ENCODE measurements at regions not wholly inside any gene's neighbourhood (a gene's known extent, or its start where the extent isn't known, plus 50 kb on each side); places are given as distances from the start of the nearest gene placed in this dataset.
"Not testable (repeated sequence)": the region's sequence is repeated elsewhere in the genome, so short reads cannot be mapped to it uniquely, and the experiment has no call there.

- no peak overlapping the region for H3K4me3 ChIP-seq (replicated peaks; ENCODE audit: insufficient read depth, low read length)
- no peak for DNase-seq (ENCODE audit: low read depth in 1 of 2, low spot score in 1 of 2)
- no peak for TF ChIP-seq SPI1 (IDR thresholded peaks at IDR 0.05; ENCODE audit: borderline replicate concordance, low read depth)
- TF ChIP-seq CTCF (IDR thresholded peaks at IDR 0.05; ENCODE audit: insufficient read depth, low read length): no peak
- no peak for TF ChIP-seq POLR2AphosphoS5 (IDR thresholded peaks at IDR 0.05; ENCODE audit: low read depth)
- no peak for TF ChIP-seq GABPA (IDR thresholded peaks at IDR 0.05; ENCODE audit: low read depth)
- TF ChIP-seq REST (IDR thresholded peaks at IDR 0.05; ENCODE audit: insufficient replicate concordance, low read depth): no peak
- no peak overlapping the region for H3K27ac ChIP-seq (replicated peaks)
- no peaks in the 10 kb centered on the region for H3K27me3 ChIP-seq (ENCODE audit: insufficient read depth, poor library complexity, severe bottlenecking)
Observed at GRCh38 chr5:28397502-28397941, 1359.1 kb upstream of the CDH9 start.

DNA sequence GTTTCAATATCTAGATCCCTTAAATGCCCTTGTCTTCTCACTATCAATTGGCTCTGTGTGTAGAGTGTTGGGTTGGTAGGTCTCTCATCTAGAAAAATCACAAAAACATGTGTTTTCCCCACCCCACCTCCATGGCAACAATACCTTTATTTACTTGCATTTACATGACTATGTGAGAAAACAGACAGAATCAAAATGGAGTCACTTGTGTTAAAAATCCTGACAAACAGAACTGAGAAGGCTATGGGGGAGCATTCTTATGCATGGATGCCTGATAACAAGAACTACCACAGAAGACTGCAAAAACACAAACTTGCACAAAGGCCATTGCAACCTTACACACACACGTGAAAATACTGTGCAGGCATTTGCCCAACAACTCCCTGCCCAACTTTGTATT, 1352.9 kb upstream of the CDH9 start:
- no peak for DNase-seq (ENCODE audit: low read depth in 1 of 2, low spot score in 1 of 2)
- H3K4me3 ChIP-seq (replicated peaks; ENCODE audit: insufficient read depth, low read length): no peak overlapping the region
- no peaks in the 10 kb centered on the region for H3K27me3 ChIP-seq (ENCODE audit: insufficient read depth, poor library complexity, severe bottlenecking)
- no peak for TF ChIP-seq REST (IDR thresholded peaks at IDR 0.05; ENCODE audit: insufficient replicate concordance, low read depth)
- TF ChIP-seq POLR2AphosphoS5 (IDR thresholded peaks at IDR 0.05; ENCODE audit: low read depth): no peak
- no peak for TF ChIP-seq SPI1 (IDR thresholded peaks at IDR 0.05; ENCODE audit: borderline replicate concordance, low read depth)
- no peak for TF ChIP-seq CTCF (IDR thresholded peaks at IDR 0.05; ENCODE audit: insufficient read depth, low read length)
- no peak for TF ChIP-seq GABPA (IDR thresholded peaks at IDR 0.05; ENCODE audit: low read depth)
- H3K27ac ChIP-seq (replicated peaks): no peak overlapping the region

GRCh38 chr5:28390341-28390740, 1352.0 kb upstream of the CDH9 start:
- no peak overlapping the region for H3K4me3 ChIP-seq (replicated peaks; ENCODE audit: insufficient read depth, low read length)
- TF ChIP-seq CTCF (IDR thresholded peaks at IDR 0.05; ENCODE audit: insufficient read depth, low read length) (no peak), REST (IDR thresholded peaks at IDR 0.05; ENCODE audit: insufficient replicate concordance, low read depth) (no peak), GABPA (IDR thresholded peaks at IDR 0.05; ENCODE audit: low read depth) (no peak), SPI1 (IDR thresholded peaks at IDR 0.05; ENCODE audit: borderline replicate concordance, low read depth) (no peak), POLR2AphosphoS5 (IDR thresholded peaks at IDR 0.05; ENCODE audit: low read depth) (no peak)
- H3K27me3 ChIP-seq (ENCODE audit: insufficient read depth, poor library complexity, severe bottlenecking): no peaks in the 10 kb centered on the region
- no peak for DNase-seq (ENCODE audit: low read depth in 1 of 2, low spot score in 1 of 2)
- no peak overlapping the region for H3K27ac ChIP-seq (replicated peaks)

- H3K27ac ChIP-seq (replicated peaks); H3K27me3 ChIP-seq (ENCODE audit: insufficient read depth, poor library complexity, severe bottlenecking); H3K4me3 ChIP-seq (replicated peaks; ENCODE audit: insufficient read depth, low read length); DNase-seq (ENCODE audit: low read depth in 1 of 2, low spot score in 1 of 2): not testable (repeated sequence)
Observed at GRCh38 chr5:28389727-28390126, 1351.3 kb upstream of the CDH9 start.

All from HL-60 (cell line).